NCI-H2081 (cell line): ENCODE measurements at regions not wholly inside any gene's neighbourhood (a gene's known extent, or its start where the extent isn't known, plus 50 kb on each side); places are given as distances from the start of the nearest gene placed in this dataset.

Experiments used
- DNase-seq, 2 experiments: peaks; one replicate each; lab custom pipeline; 2025; lab: John Stamatoyannopoulos, UW

- DNase-seq = no peak
Measured at GRCh38 chr6:6918216-6918983, 189.4 kb upstream of the RREB1 start.

- no peak for DNase-seq
Measured at GRCh38 chr6:6919173-6919572, 188.6 kb upstream of the RREB1 start.

- DNase-seq = no peak
Measured at GRCh38 chr6:6920114-6920986, 187.4 kb upstream of the RREB1 start.

GRCh38 chr6:6920987-6921313 is 186.8 kb upstream of the RREB1 start:
- DNase-seq = peak; percentile 12 to 76

GRCh38 chr6:6922166-6922565 is 185.6 kb upstream of the RREB1 start:
- DNase-seq = no peak

GRCh38 chr6:6923605-6924004 is 184.2 kb upstream of the RREB1 start:
- no peak for DNase-seq

GRCh38 chr6:6924708-6925107 is 183.1 kb upstream of the RREB1 start:
- no peak for DNase-seq

- no peak for DNase-seq
Measured at GRCh38 chr6:6925391-6926164, 182.2 kb upstream of the RREB1 start.

- no peak for DNase-seq
Measured at GRCh38 chr6:6926856-6927255, 180.9 kb upstream of the RREB1 start.

GRCh38 chr6:6927521-6928361 is 180.0 kb upstream of the RREB1 start:
- DNase-seq = no peak

- DNase-seq = no peak
Measured at GRCh38 chr6:6930223-6930880, 177.4 kb upstream of the RREB1 start.

- DNase-seq = no peak
Measured at GRCh38 chr6:6931071-6932025, 176.4 kb upstream of the RREB1 start.

- DNase-seq = no peak
Measured at GRCh38 chr6:6932341-6932740, 175.4 kb upstream of the RREB1 start.

- no peak for DNase-seq
Measured at GRCh38 chr6:6932968-6933367, 174.8 kb upstream of the RREB1 start.

GRCh38 chr6:6940031-6941025 is 167.4 kb upstream of the RREB1 start:
- no peak for DNase-seq

GRCh38 chr6:6941201-6941600 is 166.6 kb upstream of the RREB1 start:
- no peak for DNase-seq

- no peak for DNase-seq
Measured at GRCh38 chr6:6942091-6942490, 165.7 kb upstream of the RREB1 start.

GRCh38 chr6:6942831-6943230 is 164.9 kb upstream of the RREB1 start:
- DNase-seq = peak in 1 of 2 experiments; percentile 31

GRCh38 chr6:6943421-6943820 is 164.3 kb upstream of the RREB1 start:
- DNase-seq = no peak
